GM18951 (cell line): ENCODE measurements at regions not wholly inside any gene's neighbourhood (a gene's known extent, or its start where the extent isn't known, plus 50 kb on each side); places are given as distances from the start of the nearest gene placed in this dataset.

Experiments
- POLR2A ChIP-seq: IDR thresholded peaks from 4 replicates; pipeline ENCODE4 v1.6.1; 2011; ENCODE audit warnings: mild to moderate bottlenecking; ENCODE audit not compliant: insufficient read length, insufficient read depth; ENCODE audit errors: extremely low read depth
- in situ Hi-C: fragments of 300-500 bp; cut with MboI; formaldehyde crosslinking; loops from one replicate; pipeline ENCODE4 v1.12.0; 2022; ENCODE audit warnings: low sequenced_read_pairs, mixed read lengths, inconsistent platforms; ENCODE audit not compliant: unreplicated experiment

GRCh38 chr6:155958550-155958949 is 502.9 kb upstream of the NOX3 start:
- in situ Hi-C loops: no loop called here
- TF ChIP-seq POLR2A: no peak

GRCh38 chr6:155955038-155955437 is 499.4 kb upstream of the NOX3 start:
- no peak for TF ChIP-seq POLR2A
- in situ Hi-C loops: no loop called here

GRCh38 chr6:155954149-155954548 is 498.5 kb upstream of the NOX3 start:
- no peak for TF ChIP-seq POLR2A
- in situ Hi-C loops: no loop called here

GRCh38 chr6:155949256-155949655 is 493.6 kb upstream of the NOX3 start:
- in situ Hi-C loops: no loop called here
- TF ChIP-seq POLR2A: no peak

GRCh38 chr6:155946860-155947259 is 491.2 kb upstream of the NOX3 start:
- in situ Hi-C loops: no loop called here
- TF ChIP-seq POLR2A: no peak

- in situ Hi-C loops: no loop called here
- TF ChIP-seq POLR2A: no peak
These were observed 488.0 kb upstream of the NOX3 start for GRCh38 chr6:155943635-155944034.

- TF ChIP-seq POLR2A: no peak
- in situ Hi-C loops: no loop called here
These were observed 483.6 kb upstream of the NOX3 start for GRCh38 chr6:155939253-155939652.

GRCh38 chr6:155936551-155936950 is 480.9 kb upstream of the NOX3 start:
- TF ChIP-seq POLR2A: no peak
- in situ Hi-C loops: no loop called here

GRCh38 chr6:155936127-155936526 is 480.5 kb upstream of the NOX3 start:
- in situ Hi-C loops: no loop called here
- no peak for TF ChIP-seq POLR2A

GRCh38 chr6:155916846-155917624 is 461.4 kb upstream of the NOX3 start:
- in situ Hi-C loops: no loop called here
- no peak for TF ChIP-seq POLR2A

- no peak for TF ChIP-seq POLR2A
- in situ Hi-C loops: no loop called here
These were observed 460.0 kb upstream of the NOX3 start for GRCh38 chr6:155915651-155916050.

- in situ Hi-C loops: no loop called here
- TF ChIP-seq POLR2A: no peak
These were observed 458.2 kb upstream of the NOX3 start for GRCh38 chr6:155913816-155914215.

- TF ChIP-seq POLR2A: no peak
- in situ Hi-C loops: no loop called here
These were observed 454.1 kb upstream of the NOX3 start for GRCh38 chr6:155909710-155910109.

- TF ChIP-seq POLR2A: no peak
- in situ Hi-C loops: loop anchor here (25.0 kb wide), 1 partner anchor 558 kb away; no protein-coding TSS in a partner anchor
These were observed 440.0 kb upstream of the NOX3 start for GRCh38 chr6:155895641-155896040.
